HG02678 (cell line): ENCODE measurements at regions not wholly inside any gene's neighbourhood (a gene's known extent, or its start where the extent isn't known, plus 50 kb on each side); places are given as distances from the start of the nearest gene placed in this dataset.
"Not testable (repeated sequence)": the region's sequence is repeated elsewhere in the genome, so short reads cannot be mapped to it uniquely, and the experiment has no call there.

Experiments used
- ATAC-seq: cut with Tn5 transposase; IDR thresholded peaks from one replicate; pipeline ENCODE4 v1.9.1; 2021; ENCODE audit warnings: mild to moderate bottlenecking, moderate library complexity; ENCODE audit not compliant: unreplicated experiment

DNA sequence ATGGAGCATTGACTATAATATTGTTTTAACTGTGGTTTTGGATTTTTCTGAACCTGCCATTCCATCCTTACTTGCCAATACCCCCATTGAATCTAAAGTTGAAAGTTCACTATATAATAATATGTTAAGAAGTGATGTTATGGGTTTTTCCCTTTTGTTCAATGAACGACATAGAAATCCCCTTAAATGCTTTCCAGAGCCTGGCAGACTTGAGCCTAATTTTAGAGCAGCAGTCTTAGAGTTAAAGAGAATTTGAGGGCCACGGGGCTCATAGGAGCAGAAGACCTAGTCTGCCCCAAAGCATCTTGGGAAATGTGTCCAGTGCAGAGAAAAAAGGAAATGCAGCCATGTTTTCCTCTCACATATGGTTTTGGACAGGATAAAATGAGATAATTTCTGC is 146.1 kb upstream of the SLC44A1 start:
- ATAC-seq = no peak

- no peak for ATAC-seq
Observed at GRCh38 chr9:105103776-105104175, 140.7 kb upstream of the SLC44A1 start.

GRCh38 chr9:105114318-105114717 is 130.1 kb upstream of the SLC44A1 start:
- peak; percentile 54 for ATAC-seq

DNA sequence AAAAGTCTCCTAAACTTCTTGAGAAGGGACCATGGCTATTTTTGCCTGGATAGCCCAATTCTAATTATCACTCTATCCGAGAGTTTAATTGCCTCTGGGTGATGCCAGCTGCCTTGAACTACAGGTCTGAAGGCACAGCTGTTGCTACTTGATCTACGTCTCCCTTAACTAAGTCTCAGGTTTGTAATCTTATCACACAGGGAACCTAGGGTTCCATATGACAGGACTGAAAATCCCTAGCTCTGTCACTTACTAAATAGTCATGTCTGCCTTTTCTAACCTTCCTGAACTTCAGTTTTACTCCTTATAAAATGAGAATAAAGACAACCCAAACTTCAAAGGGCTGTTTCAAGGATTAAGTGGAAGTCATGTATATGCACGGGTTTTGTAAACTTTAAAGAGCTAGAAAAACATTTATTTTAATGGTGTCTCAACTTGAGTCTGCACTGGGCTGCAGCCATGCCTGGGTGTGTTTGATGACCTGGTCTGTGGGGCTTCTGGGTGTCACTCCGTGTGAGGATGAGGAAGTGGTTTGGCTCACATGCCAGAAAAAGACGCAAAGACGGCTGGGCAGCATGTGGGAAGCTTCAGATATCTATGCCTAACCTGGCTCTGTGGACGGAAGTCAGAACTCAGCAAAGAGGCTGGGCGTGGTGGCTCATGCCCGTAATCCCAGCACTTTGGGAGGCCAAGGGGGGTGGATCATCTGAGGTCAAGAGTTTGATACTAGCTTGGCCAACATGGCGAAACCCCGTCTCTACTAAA is 129.3 kb upstream of the SLC44A1 start:
- peak; percentile 73 for ATAC-seq

GRCh38 chr9:105116052-105116868 is 128.2 kb upstream of the SLC44A1 start:
- ATAC-seq = no peak

DNA sequence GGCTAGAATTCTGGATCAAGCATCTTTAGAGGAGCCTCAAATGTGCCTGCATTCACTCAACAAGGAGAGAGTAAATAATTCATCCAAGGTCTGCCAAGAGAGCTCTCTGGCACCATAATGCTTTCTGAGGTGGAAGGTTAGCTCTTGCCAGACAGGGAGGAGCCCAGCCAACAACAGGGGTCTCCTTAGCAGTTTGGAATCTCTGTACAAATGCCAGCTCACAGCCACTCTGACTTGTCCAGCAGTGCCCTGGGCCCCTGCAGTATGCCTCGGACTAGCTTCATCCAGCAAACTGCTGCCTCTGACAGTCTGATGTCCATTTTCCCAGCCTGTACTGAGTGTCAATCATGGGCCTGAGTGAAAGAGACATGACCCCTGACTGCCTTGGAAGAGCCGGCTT is 127.2 kb upstream of the SLC44A1 start:
- ATAC-seq = no peak

DNA sequence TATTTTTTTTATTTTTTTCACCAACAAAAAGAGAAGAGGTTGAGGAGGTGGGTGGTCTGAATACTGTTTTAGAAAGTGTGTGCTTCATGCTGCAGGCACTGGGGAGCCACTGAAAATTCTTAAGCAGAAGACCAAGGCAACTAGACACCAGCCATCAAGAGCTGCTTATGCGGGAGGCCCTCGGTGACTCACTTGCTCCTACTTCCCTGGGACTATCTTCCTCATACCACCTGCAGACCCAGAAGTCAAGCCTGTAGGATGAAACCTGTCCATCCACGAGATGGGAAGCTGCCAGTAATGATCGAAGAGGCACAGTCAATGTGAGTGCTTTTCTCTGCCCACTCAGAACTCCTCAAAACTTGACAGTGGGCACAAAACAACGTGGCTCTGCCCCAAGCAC is 125.8 kb upstream of the SLC44A1 start:
- no peak for ATAC-seq

- ATAC-seq = no peak
Observed at GRCh38 chr9:105119156-105119555, 125.3 kb upstream of the SLC44A1 start.

DNA sequence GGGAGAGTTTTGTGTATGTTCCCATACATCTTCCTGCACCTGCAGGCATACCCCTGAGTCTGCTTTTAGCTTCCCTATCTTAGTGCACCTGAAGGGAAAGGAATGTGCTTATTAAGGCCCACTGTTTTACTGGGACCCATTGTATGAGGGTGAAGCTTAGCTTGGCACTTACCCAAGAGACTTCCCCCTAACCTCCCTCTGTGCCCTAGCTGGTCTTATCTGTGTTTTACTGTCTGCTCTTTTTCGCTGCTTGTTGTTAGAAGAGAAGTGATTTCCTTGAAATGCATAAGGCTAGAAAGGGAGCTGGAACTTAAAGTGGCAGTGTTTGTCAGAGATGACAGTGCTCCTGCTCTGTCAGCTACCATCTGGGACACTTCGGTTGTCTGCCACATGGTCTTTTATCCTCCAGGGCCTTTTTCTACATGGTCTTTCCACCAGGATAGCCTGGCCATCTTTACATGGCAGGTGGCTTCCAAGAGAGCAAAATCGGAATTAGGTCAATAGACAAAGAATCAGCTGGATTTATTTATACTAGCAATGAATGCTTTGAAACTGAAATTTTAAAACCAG is 122.5 kb upstream of the SLC44A1 start:
- no peak for ATAC-seq

DNA sequence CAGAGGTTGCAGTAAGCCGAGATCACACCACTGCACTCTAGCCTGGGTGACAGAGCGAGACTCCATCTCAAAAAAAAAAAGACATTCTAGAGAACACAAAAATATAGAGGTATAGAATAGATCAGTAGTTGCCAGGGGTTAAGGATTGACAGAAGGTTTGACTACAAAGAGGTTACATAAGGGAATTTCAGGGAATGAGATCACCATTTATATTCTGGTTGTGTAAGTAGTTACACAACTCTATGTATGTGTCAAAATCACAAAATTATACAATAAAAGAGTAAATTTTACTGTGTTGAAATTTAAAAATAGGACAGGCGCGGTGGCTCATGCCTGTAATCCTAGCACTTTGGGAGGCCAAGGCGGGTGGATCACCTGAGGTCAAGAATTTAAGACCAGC is 119.9 kb upstream of the SLC44A1 start:
- ATAC-seq = not testable (repeated sequence)

DNA sequence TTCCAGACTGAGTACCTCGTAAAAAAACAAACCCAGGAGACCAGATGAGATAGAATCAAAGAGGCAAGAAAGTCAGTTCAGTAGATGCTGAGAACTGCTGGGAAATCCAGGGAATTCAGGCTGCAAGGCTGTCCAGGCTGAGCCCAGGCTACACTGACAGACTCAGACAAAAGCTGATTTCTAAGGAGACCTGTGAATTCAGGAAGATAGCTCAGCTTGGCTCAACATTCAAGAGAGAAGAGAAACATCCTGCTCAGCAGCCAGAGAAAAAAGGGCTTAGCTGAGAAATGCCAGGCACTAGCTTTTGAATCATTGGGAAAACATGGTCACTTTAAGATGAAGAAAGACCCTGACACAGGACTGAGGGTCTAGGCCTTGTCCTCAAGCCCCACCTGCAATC is 118.2 kb upstream of the SLC44A1 start:
- no peak for ATAC-seq

GRCh38 chr9:105127863-105128220 is 116.6 kb upstream of the SLC44A1 start:
- ATAC-seq = peak; percentile 99

DNA sequence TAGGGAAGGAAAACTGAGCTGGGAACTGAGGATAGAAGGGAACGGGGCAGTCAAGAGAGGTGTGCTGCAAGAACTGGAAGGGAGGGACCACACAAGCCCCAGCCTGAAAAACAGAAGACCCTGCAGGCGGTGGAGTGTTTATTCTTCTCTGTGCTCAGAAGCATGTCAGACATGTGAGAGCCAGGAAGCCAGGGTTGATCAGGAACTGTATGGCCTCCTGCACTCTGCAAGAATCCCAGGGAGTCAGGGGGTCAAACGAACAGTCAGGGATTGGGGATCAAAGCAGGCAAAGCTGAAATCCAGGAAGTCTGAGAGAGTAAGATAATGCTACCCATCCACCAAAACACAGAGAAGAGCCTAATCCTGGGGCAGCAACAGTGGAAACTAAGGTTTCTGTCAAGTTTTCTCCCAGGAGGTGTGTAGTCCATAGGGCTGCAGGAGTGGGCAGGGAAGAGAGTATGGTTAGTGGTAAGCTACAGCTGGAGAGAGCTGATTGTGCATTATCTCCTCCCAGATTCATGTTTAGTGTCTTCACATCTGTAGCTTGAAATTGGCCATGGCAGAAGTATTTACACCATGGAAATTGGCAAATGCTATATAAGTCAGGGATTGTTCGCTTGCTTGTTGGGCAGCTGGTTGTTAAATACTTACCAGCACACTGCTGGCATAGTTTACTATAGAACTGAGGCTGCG is 115.4 kb upstream of the SLC44A1 start:
- no peak for ATAC-seq

- ATAC-seq = no peak
Observed at GRCh38 chr9:105129731-105130130, 114.7 kb upstream of the SLC44A1 start.

DNA sequence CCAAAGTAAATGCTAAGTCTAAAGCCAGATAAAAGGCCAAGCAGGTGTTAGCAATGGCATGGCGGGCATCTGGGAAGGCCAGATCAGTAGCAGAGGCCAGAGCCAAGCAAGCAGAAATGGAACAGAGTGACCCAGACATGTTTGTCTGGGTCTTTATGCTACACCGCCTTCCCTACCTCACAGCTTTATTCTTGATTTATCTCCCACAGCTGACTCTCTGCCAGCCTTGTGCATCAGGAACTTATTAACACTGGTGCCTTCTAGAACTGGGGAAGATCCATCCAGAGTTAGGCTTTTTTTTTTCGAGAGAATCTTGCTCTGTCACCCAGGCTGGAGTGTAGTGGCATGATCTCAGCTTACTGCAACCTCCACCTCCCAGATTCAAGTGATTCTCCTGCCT is 112.5 kb upstream of the SLC44A1 start:
- no peak for ATAC-seq

DNA sequence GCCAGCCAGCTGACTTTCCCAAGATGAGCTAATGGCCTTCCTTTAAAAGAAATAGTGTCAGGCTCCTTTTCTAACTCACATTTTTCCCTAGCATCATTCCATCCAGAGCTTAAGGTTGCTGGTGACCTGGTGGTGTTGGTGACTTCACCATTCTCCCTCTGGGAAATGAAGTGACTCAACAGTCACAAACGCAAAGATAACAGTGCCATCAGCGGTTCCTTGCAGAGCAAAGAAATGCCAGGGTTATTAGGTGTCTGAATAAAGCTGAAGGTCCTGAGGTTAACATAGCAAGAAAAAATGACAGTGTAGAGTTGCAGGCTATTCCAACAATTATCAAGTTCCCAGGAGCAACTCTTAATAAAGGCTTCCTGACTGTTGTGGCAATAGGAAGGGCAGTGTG is 111.8 kb upstream of the SLC44A1 start:
- no peak for ATAC-seq

- ATAC-seq = no peak
Observed at GRCh38 chr9:105138306-105138801, 106.1 kb upstream of the SLC44A1 start.

GRCh38 chr9:105141146-105141975 is 103.1 kb upstream of the SLC44A1 start:
- peak; percentile 87 for ATAC-seq

DNA sequence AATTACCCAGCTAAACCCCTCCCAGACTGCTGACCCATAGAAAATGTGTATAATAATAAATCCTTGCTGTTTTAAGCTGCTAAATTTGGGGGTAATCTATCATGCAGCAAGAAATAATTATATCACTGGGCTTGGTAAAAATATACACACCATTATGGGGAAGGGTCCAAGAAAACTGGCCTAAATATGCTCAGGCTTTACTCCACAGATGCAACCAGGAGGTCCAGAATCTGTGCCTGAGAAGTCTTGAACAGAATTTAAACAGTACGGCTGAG is 102.5 kb upstream of the SLC44A1 start:
- ATAC-seq = no peak

DNA sequence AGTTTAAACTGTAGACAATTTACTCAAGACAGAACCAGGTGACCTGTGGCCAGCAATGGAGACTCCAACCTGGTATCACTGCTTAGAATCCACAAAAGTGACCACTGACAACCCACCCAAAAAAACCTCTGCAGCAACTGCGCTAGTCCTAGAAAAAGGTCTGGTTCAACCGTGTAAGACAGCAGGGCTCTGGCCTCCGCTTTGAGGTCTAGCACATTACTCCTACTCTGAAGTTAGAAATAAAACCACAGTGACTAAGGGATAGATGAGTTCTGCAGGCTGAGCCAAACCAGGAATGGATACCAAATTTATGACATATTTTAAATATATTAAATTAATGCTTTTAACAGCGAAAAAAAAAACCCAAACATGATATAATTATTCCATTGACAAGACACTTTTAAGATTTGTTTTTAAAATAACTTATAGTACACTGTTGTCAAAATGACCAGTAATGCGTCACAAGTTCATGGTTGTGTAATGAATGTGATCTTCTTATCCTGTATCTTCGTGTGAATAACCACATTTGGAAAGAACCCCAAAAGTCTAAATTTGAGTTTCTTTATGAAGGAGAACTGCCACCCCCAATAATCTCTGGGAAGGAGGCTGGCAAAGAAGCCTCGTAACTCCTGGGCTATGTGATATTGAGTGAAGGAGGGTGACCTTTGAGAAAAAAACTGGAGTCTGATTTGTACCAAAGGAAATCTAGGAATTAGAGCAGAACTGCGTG is 101.9 kb upstream of the SLC44A1 start:
- no peak for ATAC-seq
